ENCODE measurements at regions not wholly inside any gene's neighbourhood (a gene's known extent, or its start where the extent isn't known, plus 50 kb on each side); places are given as distances from the start of the nearest gene placed in this dataset.

DNA sequence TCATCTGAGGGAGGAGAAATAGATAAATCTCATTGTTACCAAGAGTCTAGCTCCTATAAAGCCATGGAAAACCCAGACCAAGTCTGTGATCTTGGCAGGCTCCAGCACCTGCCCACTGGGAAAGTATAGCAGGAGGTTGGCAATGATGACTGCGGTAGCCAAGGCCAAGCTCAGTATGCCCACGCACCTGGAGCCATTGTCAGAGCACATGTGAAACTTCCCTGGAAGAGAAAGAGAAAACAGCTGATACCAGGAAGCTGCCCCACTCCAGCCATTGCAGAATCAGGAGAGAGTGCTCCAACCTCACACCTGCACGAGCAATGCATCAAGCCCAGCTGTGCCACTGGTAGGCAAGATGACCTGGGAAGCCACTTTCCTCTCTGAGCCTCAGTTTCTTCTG lies 62.2 kb upstream of the HEPHL1 start:
- Histone ChIP-seq H3K9me3 (no peaks in the 10 kb centered on the region), H3K27ac (ENCODE audit: low read depth in 2 of 2, low read length in 1 of 2) (no peak overlapping the region), H3K9me2 (no peaks in the 10 kb centered on the region), H3K4me2 (no peak overlapping the region), H4K20me1 (ENCODE audit: insufficient read depth) (no peaks in the 10 kb centered on the region), H3F3A (replicated peaks; ENCODE audit: insufficient read depth) (no peaks in the 10 kb centered on the region), H3K9ac (no peak overlapping the region), H3K4me3 (ENCODE audit: low read depth in 2 of 2, low read length in 1 of 2) (no peak overlapping the region), H3K27me3 (ENCODE audit: insufficient read depth) (no peaks in the 10 kb centered on the region), H3K79me2 (ENCODE audit: insufficient read depth) (no peaks in the 10 kb centered on the region), H3K4me1 (ENCODE audit: control insufficient read depth in 1 of 2, insufficient read depth in 2 of 2, low read depth in 1 of 2, low read length in 1 of 2) (no peaks in the 10 kb centered on the region), H2AFZ (ENCODE audit: low read depth) (no peak overlapping the region), H3K36me3 (replicated peaks in 1 of 2; ENCODE audit: control insufficient read depth in 1 of 2, insufficient read depth in 2 of 2, low read length in 1 of 2) (no peaks in the 10 kb centered on the region)
- POLR2A ChIA-PET: interaction anchor here (1.2 kb wide), 1 partner anchor 171 kb away, joined by 3 read pairs; no protein-coding TSS in a partner anchor
- DNase-seq: no peak
- 3% methylated on average over 3 of the region's 3 CpGs for WGBS (ENCODE audit: low lambda C conversion rate)
- CTCF ChIA-PET: interaction anchor here (0.7 kb wide), 1 partner anchor 23 kb away, joined by 3 read pairs; no protein-coding TSS in a partner anchor
- TF ChIP-seq SIN3A (IDR thresholded peaks at IDR 0.05; ENCODE audit: borderline replicate concordance, low read depth, low read length): no peak
- TF ChIP-seq, protein P1, sequence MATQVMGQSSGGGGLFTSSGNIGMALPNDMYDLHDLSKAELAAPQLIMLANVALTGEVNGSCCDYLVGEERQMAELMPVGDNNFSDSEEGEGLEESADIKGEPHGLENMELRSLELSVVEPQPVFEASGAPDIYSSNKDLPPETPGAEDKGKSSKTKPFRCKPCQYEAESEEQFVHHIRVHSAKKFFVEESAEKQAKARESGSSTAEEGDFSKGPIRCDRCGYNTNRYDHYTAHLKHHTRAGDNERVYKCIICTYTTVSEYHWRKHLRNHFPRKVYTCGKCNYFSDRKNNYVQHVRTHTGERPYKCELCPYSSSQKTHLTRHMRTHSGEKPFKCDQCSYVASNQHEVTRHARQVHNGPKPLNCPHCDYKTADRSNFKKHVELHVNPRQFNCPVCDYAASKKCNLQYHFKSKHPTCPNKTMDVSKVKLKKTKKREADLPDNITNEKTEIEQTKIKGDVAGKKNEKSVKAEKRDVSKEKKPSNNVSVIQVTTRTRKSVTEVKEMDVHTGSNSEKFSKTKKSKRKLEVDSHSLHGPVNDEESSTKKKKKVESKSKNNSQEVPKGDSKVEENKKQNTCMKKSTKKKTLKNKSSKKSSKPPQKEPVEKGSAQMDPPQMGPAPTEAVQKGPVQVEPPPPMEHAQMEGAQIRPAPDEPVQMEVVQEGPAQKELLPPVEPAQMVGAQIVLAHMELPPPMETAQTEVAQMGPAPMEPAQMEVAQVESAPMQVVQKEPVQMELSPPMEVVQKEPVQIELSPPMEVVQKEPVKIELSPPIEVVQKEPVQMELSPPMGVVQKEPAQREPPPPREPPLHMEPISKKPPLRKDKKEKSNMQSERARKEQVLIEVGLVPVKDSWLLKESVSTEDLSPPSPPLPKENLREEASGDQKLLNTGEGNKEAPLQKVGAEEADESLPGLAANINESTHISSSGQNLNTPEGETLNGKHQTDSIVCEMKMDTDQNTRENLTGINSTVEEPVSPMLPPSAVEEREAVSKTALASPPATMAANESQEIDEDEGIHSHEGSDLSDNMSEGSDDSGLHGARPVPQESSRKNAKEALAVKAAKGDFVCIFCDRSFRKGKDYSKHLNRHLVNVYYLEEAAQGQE (IDR thresholded peaks at IDR 0.05; ENCODE audit: low read depth, low read length): no peak

DNA sequence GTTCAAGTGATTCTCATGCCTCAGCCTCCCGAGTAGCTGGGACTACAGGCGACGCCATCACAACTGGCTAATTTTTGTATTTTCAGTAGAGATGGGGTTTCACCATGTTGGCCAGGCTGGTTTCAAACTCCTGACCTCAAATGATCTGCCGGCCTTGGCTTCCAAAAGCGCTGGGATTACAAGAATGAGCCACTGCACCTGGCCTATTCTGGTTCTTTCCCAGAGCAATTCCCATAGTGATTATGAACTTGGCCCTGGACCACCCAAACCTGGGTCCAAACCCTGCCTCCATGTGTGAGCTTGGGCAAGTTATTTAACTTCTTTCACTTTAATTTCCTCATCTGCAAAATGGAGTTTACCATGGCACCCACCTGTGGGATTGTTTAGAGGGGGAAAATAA lies 61.5 kb upstream of the HEPHL1 start:
- TF ChIP-seq TCF12 (IDR thresholded peaks at IDR 0.05): no peak
- TF ChIP-seq, protein P2, sequence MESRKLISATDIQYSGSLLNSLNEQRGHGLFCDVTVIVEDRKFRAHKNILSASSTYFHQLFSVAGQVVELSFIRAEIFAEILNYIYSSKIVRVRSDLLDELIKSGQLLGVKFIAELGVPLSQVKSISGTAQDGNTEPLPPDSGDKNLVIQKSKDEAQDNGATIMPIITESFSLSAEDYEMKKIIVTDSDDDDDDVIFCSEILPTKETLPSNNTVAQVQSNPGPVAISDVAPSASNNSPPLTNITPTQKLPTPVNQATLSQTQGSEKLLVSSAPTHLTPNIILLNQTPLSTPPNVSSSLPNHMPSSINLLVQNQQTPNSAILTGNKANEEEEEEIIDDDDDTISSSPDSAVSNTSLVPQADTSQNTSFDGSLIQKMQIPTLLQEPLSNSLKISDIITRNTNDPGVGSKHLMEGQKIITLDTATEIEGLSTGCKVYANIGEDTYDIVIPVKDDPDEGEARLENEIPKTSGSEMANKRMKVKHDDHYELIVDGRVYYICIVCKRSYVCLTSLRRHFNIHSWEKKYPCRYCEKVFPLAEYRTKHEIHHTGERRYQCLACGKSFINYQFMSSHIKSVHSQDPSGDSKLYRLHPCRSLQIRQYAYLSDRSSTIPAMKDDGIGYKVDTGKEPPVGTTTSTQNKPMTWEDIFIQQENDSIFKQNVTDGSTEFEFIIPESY (IDR thresholded peaks at IDR 0.05; ENCODE audit: borderline replicate concordance, low read depth): no peak
- TF ChIP-seq FOXJ3 (CRISPR knock-in tag; IDR thresholded peaks at IDR 0.05): no peak
- no peak for TF ChIP-seq JUND (IDR thresholded peaks at IDR 0.05)
- TF ChIP-seq, protein P3, sequence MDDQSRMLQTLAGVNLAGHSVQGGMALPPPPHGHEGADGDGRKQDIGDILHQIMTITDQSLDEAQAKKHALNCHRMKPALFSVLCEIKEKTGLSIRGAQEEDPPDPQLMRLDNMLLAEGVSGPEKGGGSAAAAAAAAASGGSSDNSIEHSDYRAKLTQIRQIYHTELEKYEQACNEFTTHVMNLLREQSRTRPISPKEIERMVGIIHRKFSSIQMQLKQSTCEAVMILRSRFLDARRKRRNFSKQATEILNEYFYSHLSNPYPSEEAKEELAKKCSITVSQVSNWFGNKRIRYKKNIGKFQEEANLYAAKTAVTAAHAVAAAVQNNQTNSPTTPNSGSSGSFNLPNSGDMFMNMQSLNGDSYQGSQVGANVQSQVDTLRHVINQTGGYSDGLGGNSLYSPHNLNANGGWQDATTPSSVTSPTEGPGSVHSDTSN (IDR thresholded peaks at IDR 0.05): no peak
- TF ChIP-seq RFX5 (IDR thresholded peaks at IDR 0.05; ENCODE audit: low read length): no peak
- TF ChIP-seq, protein P4, sequence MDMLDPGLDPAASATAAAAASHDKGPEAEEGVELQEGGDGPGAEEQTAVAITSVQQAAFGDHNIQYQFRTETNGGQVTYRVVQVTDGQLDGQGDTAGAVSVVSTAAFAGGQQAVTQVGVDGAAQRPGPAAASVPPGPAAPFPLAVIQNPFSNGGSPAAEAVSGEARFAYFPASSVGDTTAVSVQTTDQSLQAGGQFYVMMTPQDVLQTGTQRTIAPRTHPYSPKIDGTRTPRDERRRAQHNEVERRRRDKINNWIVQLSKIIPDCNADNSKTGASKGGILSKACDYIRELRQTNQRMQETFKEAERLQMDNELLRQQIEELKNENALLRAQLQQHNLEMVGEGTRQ (IDR thresholded peaks at IDR 0.05; ENCODE audit: borderline replicate concordance, low read depth, low read length): no peak
- no peak for TF ChIP-seq TEAD4 (IDR thresholded peaks at IDR 0.05; ENCODE audit: borderline replicate concordance, insufficient read depth)
- no peaks in the 10 kb centered on the region for H3K4me1 ChIP-seq (ENCODE audit: control insufficient read depth in 1 of 2, insufficient read depth in 2 of 2, low read depth in 1 of 2, low read length in 1 of 2)
- H4K20me1 ChIP-seq (ENCODE audit: insufficient read depth): no peaks in the 10 kb centered on the region
- ChIA-PET CTCF (interaction anchor here (0.7 kb wide), 1 partner anchor 23 kb away, joined by 3 read pairs; no protein-coding TSS in a partner anchor), POLR2A (interaction anchor here (1.2 kb wide), 1 partner anchor 170 kb away, joined by 3 read pairs; no protein-coding TSS in a partner anchor)
- no peak overlapping the region for H3K4me3 ChIP-seq (ENCODE audit: low read depth in 2 of 2, low read length in 1 of 2)
- 39% methylated on average over 5 of the region's 5 CpGs for WGBS (ENCODE audit: low lambda C conversion rate)
- H3K9me3 ChIP-seq: no peaks in the 10 kb centered on the region
- no peak for DNase-seq
- H3K79me2 ChIP-seq (ENCODE audit: insufficient read depth): no peaks in the 10 kb centered on the region
- H3K27me3 ChIP-seq (ENCODE audit: insufficient read depth): no peaks in the 10 kb centered on the region
- no peaks in the 10 kb centered on the region for H3K9me2 ChIP-seq
- H3K4me2 ChIP-seq: no peak overlapping the region
- no peak overlapping the region for H2AFZ ChIP-seq (ENCODE audit: low read depth)
- no peak overlapping the region for H3K27ac ChIP-seq (ENCODE audit: low read depth in 2 of 2, low read length in 1 of 2)
- no peak overlapping the region for H3K9ac ChIP-seq
- H3F3A ChIP-seq (replicated peaks; ENCODE audit: insufficient read depth): no peaks in the 10 kb centered on the region
- H3K36me3 ChIP-seq (replicated peaks in 1 of 2; ENCODE audit: control insufficient read depth in 1 of 2, insufficient read depth in 2 of 2, low read length in 1 of 2): no peaks in the 10 kb centered on the region
